KG1 (cell line): ENCODE measurements at regions not wholly inside any gene's neighbourhood (a gene's known extent, or its start where the extent isn't known, plus 50 kb on each side); places are given as distances from the start of the nearest gene placed in this dataset.
"Not testable (repeated sequence)": the region's sequence is repeated elsewhere in the genome, so short reads cannot be mapped to it uniquely, and the experiment has no call there.

Experiments used
- DNase-seq: peaks from one replicate; lab custom pipeline; 2025; lab: John Stamatoyannopoulos, UW

- no peak for DNase-seq
These were observed 227.7 kb downstream of the VAPA start for GRCh38 chr18:10141559-10141958.

- no peak for DNase-seq
These were observed 228.2 kb downstream of the VAPA start for GRCh38 chr18:10142056-10142455.

GRCh38 chr18:10142496-10143160 lies 228.8 kb downstream of the VAPA start:
- no peak for DNase-seq

- DNase-seq, result no peak
These were observed 229.8 kb downstream of the VAPA start for GRCh38 chr18:10143596-10143995.

- DNase-seq, result no peak
These were observed 231.7 kb downstream of the VAPA start for GRCh38 chr18:10145546-10145945.

- DNase-seq, result no peak
These were observed 233.4 kb downstream of the VAPA start for GRCh38 chr18:10147226-10147625.

GRCh38 chr18:10147752-10148151 lies 233.9 kb downstream of the VAPA start:
- no peak for DNase-seq

GRCh38 chr18:10148189-10148929 lies 234.5 kb downstream of the VAPA start:
- DNase-seq, result no peak

GRCh38 chr18:10149768-10150556 lies 236.1 kb downstream of the VAPA start:
- DNase-seq, result no peak

GRCh38 chr18:10150576-10150975 lies 236.8 kb downstream of the VAPA start:
- DNase-seq, result not testable (repeated sequence)

- no peak for DNase-seq
These were observed 238.7 kb downstream of the VAPA start for GRCh38 chr18:10152475-10152874.

GRCh38 chr18:10153924-10154752 lies 240.3 kb downstream of the VAPA start:
- DNase-seq, result no peak

GRCh38 chr18:10157706-10158105 lies 243.9 kb downstream of the VAPA start:
- no peak for DNase-seq

- no peak for DNase-seq
These were observed 246.4 kb downstream of the VAPA start for GRCh38 chr18:10160251-10160650.

- DNase-seq, result no peak
These were observed 247.5 kb downstream of the VAPA start for GRCh38 chr18:10161315-10161714.

- no peak for DNase-seq
These were observed 248.5 kb downstream of the VAPA start for GRCh38 chr18:10162340-10162739.

- DNase-seq, result no peak
These were observed 250.7 kb downstream of the VAPA start for GRCh38 chr18:10164271-10165071.

GRCh38 chr18:10166164-10166807 lies 252.5 kb downstream of the VAPA start:
- no peak for DNase-seq

GRCh38 chr18:10167759-10168158 lies 253.9 kb downstream of the VAPA start:
- no peak for DNase-seq

GRCh38 chr18:10168477-10168876 lies 254.7 kb downstream of the VAPA start:
- no peak for DNase-seq
